ENCODE measurements at regions not wholly inside any gene's neighbourhood (a gene's known extent, or its start where the extent isn't known, plus 50 kb on each side); places are given as distances from the start of the nearest gene placed in this dataset.

DNA sequence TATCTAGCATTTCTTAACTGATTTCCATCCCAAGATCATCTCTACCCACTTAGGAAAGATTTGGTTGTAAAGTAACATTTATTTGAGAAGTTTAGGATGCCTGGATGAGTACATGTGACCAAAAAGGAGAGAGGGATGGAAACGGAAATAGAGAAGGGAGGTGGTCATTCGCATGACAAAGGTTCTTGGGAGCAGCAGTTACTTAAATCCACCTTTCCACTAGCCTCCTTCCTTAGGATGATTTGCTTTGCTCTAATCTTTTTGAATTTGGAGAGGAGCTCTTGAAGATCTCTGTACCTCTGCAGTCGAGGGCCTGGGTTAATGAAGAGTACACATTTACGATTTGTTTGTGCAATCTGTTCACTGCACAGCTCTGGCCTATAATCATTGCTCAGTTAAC, 623.5 kb downstream of the EPHA4 start:
- TF ChIP-seq, protein P1, sequence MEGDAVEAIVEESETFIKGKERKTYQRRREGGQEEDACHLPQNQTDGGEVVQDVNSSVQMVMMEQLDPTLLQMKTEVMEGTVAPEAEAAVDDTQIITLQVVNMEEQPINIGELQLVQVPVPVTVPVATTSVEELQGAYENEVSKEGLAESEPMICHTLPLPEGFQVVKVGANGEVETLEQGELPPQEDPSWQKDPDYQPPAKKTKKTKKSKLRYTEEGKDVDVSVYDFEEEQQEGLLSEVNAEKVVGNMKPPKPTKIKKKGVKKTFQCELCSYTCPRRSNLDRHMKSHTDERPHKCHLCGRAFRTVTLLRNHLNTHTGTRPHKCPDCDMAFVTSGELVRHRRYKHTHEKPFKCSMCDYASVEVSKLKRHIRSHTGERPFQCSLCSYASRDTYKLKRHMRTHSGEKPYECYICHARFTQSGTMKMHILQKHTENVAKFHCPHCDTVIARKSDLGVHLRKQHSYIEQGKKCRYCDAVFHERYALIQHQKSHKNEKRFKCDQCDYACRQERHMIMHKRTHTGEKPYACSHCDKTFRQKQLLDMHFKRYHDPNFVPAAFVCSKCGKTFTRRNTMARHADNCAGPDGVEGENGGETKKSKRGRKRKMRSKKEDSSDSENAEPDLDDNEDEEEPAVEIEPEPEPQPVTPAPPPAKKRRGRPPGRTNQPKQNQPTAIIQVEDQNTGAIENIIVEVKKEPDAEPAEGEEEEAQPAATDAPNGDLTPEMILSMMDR (IDR thresholded peaks at IDR 0.05): no peak
- no peak for TF ChIP-seq POLR2A (IDR thresholded peaks at IDR 0.05)
- H3K27me3 ChIP-seq: no peaks in the 10 kb centered on the region
- no peak overlapping the region for H3K4me3 ChIP-seq
- H3K27ac ChIP-seq: no peak overlapping the region
- no peaks in the 10 kb centered on the region for H3K36me3 ChIP-seq
- no peaks in the 10 kb centered on the region for H3K4me1 ChIP-seq
- WGBS, 2 donors: 76 to 81% methylated on average over 4 of the region's 4 CpGs
- intact Hi-C loops (cut with DNase I): no loop called here
- H3K9me3 ChIP-seq: no peaks in the 10 kb centered on the region
- DNase-seq: no peak

DNA sequence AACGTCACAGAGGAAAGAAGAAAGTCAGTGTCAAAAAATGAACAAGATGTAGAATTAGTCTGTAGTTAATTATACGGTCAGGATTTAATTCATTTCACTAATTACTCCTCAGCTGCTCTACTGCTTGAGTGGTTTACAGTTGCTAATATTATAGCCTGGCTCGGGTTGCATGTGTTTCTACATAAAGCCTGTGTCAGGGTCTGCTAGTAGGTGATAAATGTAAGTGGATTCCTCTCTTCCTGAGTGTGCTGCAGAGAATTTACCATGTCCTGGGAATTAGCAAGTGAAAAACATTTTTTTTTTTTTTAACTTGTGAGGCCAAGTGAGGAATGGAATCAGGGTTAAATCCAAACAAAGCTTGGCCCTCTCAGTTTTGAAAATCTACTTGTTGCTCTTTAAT, 622.6 kb downstream of the EPHA4 start:
- Histone ChIP-seq H3K4me3 (no peak overlapping the region), H3K27ac (no peak overlapping the region), H3K27me3 (no peaks in the 10 kb centered on the region), H3K4me1 (no peaks in the 10 kb centered on the region), H3K9me3 (no peaks in the 10 kb centered on the region), H3K36me3 (no peaks in the 10 kb centered on the region)
- DNase-seq: no peak
- intact Hi-C loops (cut with DNase I): no loop called here
- TF ChIP-seq POLR2A (IDR thresholded peaks at IDR 0.05): no peak
- TF ChIP-seq, protein P1 (IDR thresholded peaks at IDR 0.05): no peak
- WGBS, 2 donors: 47 to 65% methylated on average over 3 of the region's 3 CpGs

DNA sequence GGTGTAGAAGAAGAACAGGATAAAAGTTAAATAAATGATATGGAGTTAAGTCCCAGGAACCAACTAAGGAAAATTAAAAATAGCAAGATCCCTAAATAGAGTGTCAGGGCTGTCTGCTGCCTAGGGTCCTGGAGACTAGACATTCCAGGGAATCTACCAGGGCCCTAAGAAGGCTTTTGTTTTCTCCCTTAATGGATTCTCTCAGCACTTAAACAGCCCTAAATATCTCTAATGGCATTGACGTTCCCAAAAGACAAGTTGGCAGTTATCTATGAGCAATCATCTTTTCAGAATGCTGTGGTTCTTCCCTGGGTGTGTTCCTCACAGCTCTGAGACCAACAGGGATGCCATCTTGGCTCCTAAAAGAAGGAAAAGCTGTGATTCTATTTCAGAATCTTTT, 616.3 kb downstream of the EPHA4 start:
- Histone ChIP-seq H3K36me3 (no peaks in the 10 kb centered on the region), H3K4me1 (peaks cover 0 to 8% (median 5%) of the 10 kb centered on the region in 3 donors), H3K27me3 (no peaks in the 10 kb centered on the region), H3K27ac (no peak overlapping the region), H3K4me3 (no peak overlapping the region), H3K9me3 (no peaks in the 10 kb centered on the region)
- WGBS, 2 donors: 22 to 33% methylated on average over 1 of the region's 1 CpG
- intact Hi-C loops (cut with DNase I): no loop called here
- no peak for DNase-seq
- TF ChIP-seq, protein P1 (IDR thresholded peaks at IDR 0.05): no peak
- TF ChIP-seq POLR2A (IDR thresholded peaks at IDR 0.05): no peak

DNA sequence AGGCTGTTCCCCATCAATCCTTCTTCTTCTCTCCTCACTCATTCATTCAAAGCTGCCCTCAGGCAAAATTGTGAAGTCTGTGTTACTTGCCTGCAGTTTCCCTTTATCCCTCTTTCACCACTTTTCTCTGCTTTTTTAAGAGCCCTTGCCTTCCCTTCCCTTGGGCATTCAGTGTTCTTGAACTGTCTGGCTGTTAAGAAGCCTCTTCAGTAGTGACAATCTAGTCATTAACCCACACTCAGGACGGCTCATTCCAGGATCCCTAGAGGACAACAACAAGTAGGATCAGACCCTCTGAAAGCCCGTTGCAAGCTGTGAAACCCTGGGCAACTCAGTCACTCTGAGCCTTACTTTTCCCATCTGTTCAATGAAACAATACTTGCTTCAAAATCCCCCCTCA, 615.7 kb downstream of the EPHA4 start:
- no peak overlapping the region for H3K27ac ChIP-seq
- 59 to 74% methylated on average over 2 of the region's 2 CpGs for WGBS, 2 donors
- H3K4me1 ChIP-seq: peaks cover 0 to 15% (median 5%) of the 10 kb centered on the region in 3 donors
- DNase-seq: no peak
- H3K9me3 ChIP-seq: no peaks in the 10 kb centered on the region
- no peaks in the 10 kb centered on the region for H3K36me3 ChIP-seq
- TF ChIP-seq POLR2A (IDR thresholded peaks at IDR 0.05): no peak
- TF ChIP-seq, protein P1 (IDR thresholded peaks at IDR 0.05): no peak
- intact Hi-C loops (cut with DNase I): no loop called here
- no peak overlapping the region for H3K4me3 ChIP-seq
- no peaks in the 10 kb centered on the region for H3K27me3 ChIP-seq

DNA sequence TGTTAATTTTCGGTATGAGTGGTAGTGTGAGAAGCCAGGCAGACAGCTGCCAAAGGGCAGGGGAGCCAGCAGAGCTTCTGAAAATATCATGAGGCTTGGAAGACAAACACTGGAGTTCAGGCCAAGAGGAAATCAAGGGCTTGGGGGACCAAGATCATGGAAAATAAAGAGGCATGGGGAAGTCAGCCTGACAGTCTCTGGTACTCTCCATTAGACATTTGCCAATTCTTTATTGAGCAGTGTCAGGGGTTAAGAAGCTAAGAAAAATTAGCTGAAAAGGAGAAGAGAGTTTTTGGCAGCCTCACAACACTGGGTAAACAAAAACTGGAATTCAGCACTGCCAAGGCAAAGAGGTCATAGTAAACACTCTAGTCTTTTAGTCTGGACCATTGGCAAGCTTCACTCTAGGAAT, 612.7 kb downstream of the EPHA4 start:
- intact Hi-C loops (cut with DNase I): no loop called here
- DNase-seq: no peak
- Histone ChIP-seq H3K9me3 (no peaks in the 10 kb centered on the region), H3K27me3 (no peaks in the 10 kb centered on the region), H3K36me3 (no peaks in the 10 kb centered on the region), H3K27ac (no peak overlapping the region), H3K4me3 (no peak overlapping the region), H3K4me1 (peaks cover 0 to 15% (median 5%) of the 10 kb centered on the region in 3 donors)
- no peak for TF ChIP-seq POLR2A (IDR thresholded peaks at IDR 0.05)
- TF ChIP-seq, protein P1 (IDR thresholded peaks at IDR 0.05): no peak
- 29 to 43% methylated on average over 1 of the region's 1 CpG for WGBS, 2 donors
